ENCODE measurements at regions not wholly inside any gene's neighbourhood (a gene's known extent, or its start where the extent isn't known, plus 50 kb on each side); places are given as distances from the start of the nearest gene placed in this dataset.
"Not testable (repeated sequence)": the region's sequence is repeated elsewhere in the genome, so short reads cannot be mapped to it uniquely, and the experiment has no call there.

GRCh38 chr9:714675-715074 is 126.8 kb upstream of the DMRT1 start:
- DNase-seq (ENCODE audit: low read depth): no peak

DNA sequence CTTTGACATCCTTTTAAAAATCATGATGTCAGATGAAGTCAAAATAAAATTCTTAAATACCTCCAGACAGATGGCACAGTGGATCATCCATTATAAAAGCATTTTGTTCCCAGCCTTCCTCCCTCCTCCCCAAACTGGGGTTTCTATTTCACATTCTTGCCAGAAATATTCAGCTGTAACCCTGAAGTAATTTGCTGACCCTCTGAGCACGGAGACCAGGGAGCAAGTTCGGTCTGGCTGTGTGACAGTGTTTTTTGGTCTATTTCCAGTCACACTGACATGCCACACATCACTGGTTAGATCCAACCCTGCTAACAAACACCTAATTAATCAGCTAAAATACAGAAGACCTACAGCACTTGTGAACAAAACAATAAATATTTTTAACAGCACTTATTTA is 126.2 kb upstream of the DMRT1 start:
- no peak for DNase-seq (ENCODE audit: low read depth)

GRCh38 chr9:715743-716400 is 125.6 kb upstream of the DMRT1 start:
- DNase-seq (ENCODE audit: low read depth): no peak

DNA sequence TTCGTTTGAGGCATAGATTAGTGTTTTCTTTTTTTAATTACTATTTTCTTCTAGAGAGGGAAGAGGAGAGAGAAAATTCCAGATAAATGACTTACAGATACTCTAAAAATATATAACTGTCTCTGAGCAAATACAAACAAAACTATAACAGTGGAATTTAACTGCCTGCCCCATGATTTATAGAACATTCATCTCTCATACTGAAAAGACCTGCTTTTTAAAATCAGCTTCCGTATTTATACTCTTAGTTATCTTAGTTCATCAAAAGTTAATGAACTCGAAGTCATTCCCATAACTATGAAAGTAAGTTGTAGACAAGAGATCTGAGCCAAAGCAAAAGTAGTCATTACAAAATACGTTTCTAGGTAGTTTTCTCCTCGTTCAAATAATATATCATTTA is 123.8 kb upstream of the DMRT1 start:
- no peak for DNase-seq (ENCODE audit: low read depth)

DNA sequence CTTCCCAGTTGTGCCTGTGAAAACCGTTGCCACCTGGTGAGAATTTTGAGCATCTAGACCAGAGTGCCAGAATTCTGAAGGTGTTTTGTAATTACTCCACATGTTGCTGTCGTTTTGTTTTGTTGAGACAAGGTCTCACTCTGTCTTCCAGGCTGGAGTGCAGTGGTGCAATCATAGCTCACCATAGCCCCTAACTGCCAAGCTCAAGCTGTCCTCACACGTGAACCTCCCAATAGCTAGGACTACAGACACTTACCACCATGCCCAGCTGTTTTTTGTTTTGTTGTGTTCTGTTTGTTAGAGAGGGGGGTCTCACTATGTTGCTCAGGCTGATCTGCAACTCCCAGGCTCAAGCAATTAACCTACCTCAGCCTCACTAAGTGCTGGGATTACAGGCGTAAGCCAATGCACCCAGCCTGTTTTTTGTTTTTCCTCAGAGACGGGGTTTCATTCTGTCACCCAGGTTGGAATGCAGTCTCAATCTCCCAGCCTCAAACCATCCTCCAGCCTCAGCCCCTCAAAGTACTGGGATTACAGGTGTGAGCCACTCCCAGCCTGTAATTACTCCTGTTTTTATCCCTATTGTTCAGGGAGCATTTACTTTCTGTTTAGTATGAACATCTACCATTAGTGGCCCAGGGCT is 121.1 kb upstream of the DMRT1 start:
- DNase-seq (ENCODE audit: low read depth): no peak

- DNase-seq (ENCODE audit: low read depth): no peak
Observed at GRCh38 chr9:722388-722980, 119.0 kb upstream of the DMRT1 start.

DNA sequence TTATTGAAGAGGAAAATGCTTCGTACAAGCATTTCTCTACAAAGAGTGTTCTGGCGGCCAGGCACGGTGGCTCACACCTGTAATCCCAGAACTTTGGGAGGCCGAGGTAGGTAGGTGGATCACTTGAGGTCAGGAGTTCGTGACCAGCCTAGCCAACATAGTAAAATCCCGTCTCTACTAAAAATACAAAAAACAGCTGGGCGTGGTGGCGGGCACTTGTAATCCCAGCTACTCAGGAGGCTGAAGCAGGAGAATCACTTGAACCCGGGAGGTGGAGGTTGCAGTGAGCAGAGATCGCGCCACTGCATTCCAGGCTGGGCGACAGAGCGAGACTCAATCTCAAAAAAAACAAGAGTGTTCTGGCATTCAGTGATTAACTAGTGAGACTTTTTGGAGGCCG is 117.0 kb upstream of the DMRT1 start:
- DNase-seq (ENCODE audit: low read depth): not testable (repeated sequence)

DNA sequence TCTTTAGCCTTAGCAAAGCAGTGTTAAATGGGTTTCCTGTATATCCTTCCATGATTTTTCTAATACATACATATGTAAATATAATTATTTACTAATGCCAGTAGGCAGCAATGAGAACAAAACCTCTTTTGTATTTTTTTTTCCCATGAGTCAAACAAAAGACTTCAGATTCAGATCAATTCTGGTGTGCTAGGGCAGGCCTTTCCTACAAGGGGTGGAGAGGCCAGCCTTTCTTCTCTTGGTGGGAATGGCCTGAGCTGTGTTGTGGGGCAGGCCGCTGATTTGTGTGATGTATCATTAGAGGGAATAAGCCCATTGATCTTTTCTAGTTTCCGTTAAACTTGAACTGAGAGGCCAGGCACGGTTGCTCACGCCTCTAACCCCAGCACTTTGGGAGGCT is 115.5 kb upstream of the DMRT1 start:
- DNase-seq (ENCODE audit: low read depth): no peak

DNA sequence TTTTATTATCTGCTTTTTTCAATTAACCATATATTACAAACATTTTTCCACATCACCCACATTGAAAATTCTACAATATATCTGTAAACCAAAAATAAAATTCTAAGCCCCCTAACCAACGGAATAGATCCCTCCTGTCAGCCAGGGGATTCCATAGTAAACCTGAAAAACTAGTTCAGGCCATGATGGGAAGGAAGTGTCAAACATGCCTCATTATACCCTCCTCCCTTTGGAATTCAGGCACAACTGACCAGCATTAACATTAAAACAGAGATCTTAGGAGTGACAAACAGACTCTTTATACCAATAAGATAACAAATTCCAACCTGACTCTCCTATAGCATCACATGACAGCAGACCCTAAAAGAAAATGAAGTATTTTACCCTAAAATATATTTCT is 113.7 kb upstream of the DMRT1 start:
- DNase-seq (ENCODE audit: low read depth): no peak

GRCh38 chr9:728535-728934 is 113.0 kb upstream of the DMRT1 start:
- no peak for DNase-seq (ENCODE audit: low read depth)

DNA sequence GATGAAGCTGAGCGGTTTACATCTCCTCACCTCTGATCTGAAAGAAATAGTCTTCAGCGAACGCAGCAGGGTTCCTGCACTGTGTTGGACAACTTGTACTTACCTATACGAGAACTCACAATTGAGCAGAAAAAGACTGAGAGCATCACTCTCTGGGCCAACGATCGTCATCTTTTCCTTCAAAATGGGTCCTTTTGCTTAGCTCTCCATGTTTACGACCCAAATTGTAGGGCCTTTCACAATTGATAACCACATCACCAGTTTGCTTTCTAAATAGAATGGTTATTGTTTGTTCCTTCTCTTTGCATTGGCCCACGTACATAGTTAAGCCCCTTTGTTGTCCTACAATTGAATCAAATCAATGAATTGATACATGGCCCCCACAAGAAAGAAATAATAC is 110.0 kb upstream of the DMRT1 start:
- DNase-seq (ENCODE audit: low read depth): no peak

- no peak for DNase-seq (ENCODE audit: low read depth)
Observed at GRCh38 chr9:734831-735511, 106.5 kb upstream of the DMRT1 start.

DNA sequence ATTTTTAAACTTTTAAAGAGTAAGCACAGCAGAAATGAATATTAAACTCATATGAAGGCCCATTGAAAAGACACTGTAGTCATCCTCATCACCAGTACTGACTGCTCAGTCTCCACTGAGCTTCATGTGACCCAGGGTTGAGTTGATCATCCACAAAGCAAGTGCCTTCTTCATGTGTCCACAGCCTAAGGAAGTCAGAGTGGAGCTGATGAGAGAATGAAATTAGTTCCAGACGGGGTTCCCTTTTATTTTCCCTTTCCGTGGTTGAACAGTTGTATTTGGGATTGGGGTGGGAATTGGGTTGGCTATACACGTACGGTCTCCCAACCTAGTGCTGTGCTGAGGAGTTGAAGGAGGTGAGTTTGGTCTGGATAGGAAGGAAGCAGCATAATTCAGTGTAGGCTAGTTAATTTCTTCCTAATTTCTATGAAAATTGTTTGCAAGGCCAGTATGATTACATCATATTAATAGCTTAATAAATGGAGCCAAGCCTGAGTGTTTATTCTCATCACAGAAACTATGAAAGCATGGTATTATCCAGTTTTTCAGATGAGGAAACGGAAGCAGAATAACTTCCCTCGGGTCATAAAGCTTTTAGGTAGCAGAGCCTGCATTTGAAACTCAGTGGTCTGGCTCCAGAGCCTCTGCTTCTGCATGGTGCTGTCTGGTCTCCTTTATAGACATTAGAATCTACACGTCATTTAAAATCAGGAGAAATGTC is 103.9 kb upstream of the DMRT1 start:
- no peak for DNase-seq (ENCODE audit: low read depth)

GRCh38 chr9:738209-738915 is 103.1 kb upstream of the DMRT1 start:
- DNase-seq (ENCODE audit: low read depth): no peak

DNA sequence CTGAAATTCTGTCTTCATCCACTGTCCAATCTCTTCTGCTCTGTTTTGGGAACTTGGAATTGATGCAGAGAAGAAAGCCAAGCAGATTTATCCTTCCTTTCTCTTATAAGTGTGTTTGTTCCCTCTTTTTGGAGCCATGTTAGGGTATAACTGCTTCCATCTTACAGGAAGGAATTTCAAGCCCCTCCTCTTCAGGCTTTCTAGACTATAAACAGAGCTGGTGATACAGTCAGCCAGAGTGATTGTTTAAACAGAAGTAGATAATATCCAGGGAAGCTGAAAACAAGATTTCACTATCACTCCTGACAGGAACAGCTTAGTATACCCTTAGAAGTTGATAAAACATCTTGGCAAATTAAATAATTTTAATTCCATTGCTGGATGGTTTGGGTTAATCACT is 102.1 kb upstream of the DMRT1 start:
- no peak for DNase-seq (ENCODE audit: low read depth)

DNA sequence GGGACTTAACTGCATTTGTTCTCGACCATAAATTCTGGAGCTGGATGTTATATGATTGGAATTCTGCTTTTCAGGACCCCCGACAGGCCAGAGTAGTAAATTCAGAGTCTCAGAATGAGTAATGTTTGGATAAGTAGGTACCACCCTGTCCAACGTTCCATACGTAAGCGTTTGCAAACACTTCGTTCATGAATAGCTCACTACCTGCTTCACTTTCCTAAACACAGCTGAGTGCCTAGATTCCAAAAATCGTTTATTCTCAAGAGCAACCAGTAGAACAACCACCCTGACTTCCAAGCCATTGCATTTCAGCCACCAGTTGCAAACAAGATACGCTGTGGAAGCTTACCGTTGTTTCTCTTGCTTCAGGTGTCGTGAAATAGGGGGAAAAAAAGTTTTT is 101.3 kb upstream of the DMRT1 start:
- no peak for DNase-seq (ENCODE audit: low read depth)

GRCh38 chr9:742104-742503 is 99.4 kb upstream of the DMRT1 start:
- no peak for DNase-seq (ENCODE audit: low read depth)

- no peak for DNase-seq (ENCODE audit: low read depth)
Observed at GRCh38 chr9:742914-743589, 98.4 kb upstream of the DMRT1 start.

- DNase-seq (ENCODE audit: low read depth): no peak
Observed at GRCh38 chr9:744046-744712, 97.3 kb upstream of the DMRT1 start.

GRCh38 chr9:744790-745484 is 96.6 kb upstream of the DMRT1 start:
- no peak for DNase-seq (ENCODE audit: low read depth)

Data from activated T-cell treated with anti-CD3 and anti-CD28 coated beads for 24 hours (primary cell).